CD14-positive monocyte (primary cell): ENCODE measurements at regions not wholly inside any gene's neighbourhood (a gene's known extent, or its start where the extent isn't known, plus 50 kb on each side); places are given as distances from the start of the nearest gene placed in this dataset.
"Not testable (repeated sequence)": the region's sequence is repeated elsewhere in the genome, so short reads cannot be mapped to it uniquely, and the experiment has no call there.

Experiments used
- DNase-seq, 3 donors: peaks; one replicate each; pipeline ENCODE4 v3.0.0-alpha.2; 2011 to 2022
- H2AFZ ChIP-seq: 2 replicates; pipeline ENCODE4 v1.6.0; 2012; ENCODE audit warnings: mild to moderate bottlenecking, low read depth, low read length, inconsistent platforms; ENCODE audit not compliant: insufficient read depth, poor library complexity, severe bottlenecking
- H3K27ac ChIP-seq, 2 donors: 1 replicate in 1 of 2; 2 replicates in 1 of 2; pipeline ENCODE4 v1.5.1; 2012 to 2013; ENCODE audit warnings: low read length in 2 of 2, control low read depth in 1 of 2, inconsistent platforms in 1 of 2, low read depth in 1 of 2, mild to moderate bottlenecking in 1 of 2
- H3K27me3 ChIP-seq, 2 donors: one replicate each; pipeline versions ENCODE4 v1.6.0 to v1.6.1; 2011 to 2013; ENCODE audit warnings: low read length in 2 of 2; ENCODE audit not compliant: control insufficient read depth in 2 of 2, insufficient read depth in 2 of 2
- H3K36me3 ChIP-seq, 2 donors: replicated peaks in 1 of 2; 1 replicate in 1 of 2; 2 replicates in 1 of 2; pipeline versions ENCODE4 v1.5.1 to v1.6.1; 2012 to 2013; ENCODE audit warnings: low read length in 2 of 2, control low read depth in 1 of 2, inconsistent platforms in 1 of 2, mild to moderate bottlenecking in 1 of 2; ENCODE audit not compliant: insufficient read depth in 2 of 2, control insufficient read depth in 1 of 2
- H3K4me1 ChIP-seq, 2 donors: 1 replicate in 1 of 2; 2 replicates in 1 of 2; pipeline versions ENCODE4 v1.5.1 to v1.6.1; 2012 to 2013; ENCODE audit warnings: low read length in 2 of 2, control low read depth in 1 of 2, inconsistent platforms in 1 of 2, mild to moderate bottlenecking in 1 of 2, moderate library complexity in 1 of 2; ENCODE audit not compliant: insufficient read depth in 2 of 2, control insufficient read depth in 1 of 2
- H3K4me2 ChIP-seq: replicated peaks from 2 replicates; pipeline ENCODE3; 2012; ENCODE audit warnings: low read length, moderate library complexity, mild to moderate bottlenecking; ENCODE audit not compliant: poor library complexity, severe bottlenecking; ENCODE audit errors: extremely low read depth
- H3K4me3 ChIP-seq, 3 experiments: fragments of 200-600 bp in 1 of 3; sonication (generic) in 1 of 3; replicated peaks in 1 of 3; 1 replicate in 2 of 3; 2 replicates in 1 of 3; pipeline ENCODE4 v1.5.1; 2011 to 2013; ENCODE audit warnings: low read length in 3 of 3, mild to moderate bottlenecking in 3 of 3, control low read depth in 2 of 3, low read depth in 2 of 3, inconsistent platforms in 1 of 3, moderate library complexity in 1 of 3
- H3K79me2 ChIP-seq: 2 replicates; pipeline ENCODE4 v1.6.0; 2012; ENCODE audit warnings: mild to moderate bottlenecking, control low read depth, inconsistent platforms, low read length, moderate library complexity; ENCODE audit not compliant: insufficient read depth
- H3K9ac ChIP-seq: 2 replicates; pipeline ENCODE4 v1.6.0; 2017; ENCODE audit warnings: low read length, mild to moderate bottlenecking; ENCODE audit not compliant: insufficient read depth, poor library complexity, severe bottlenecking
- H3K9me3 ChIP-seq, 2 donors: replicated peaks in 1 of 2; 1 replicate in 1 of 2; 2 replicates in 1 of 2; pipeline versions ENCODE4 v1.5.1 to v1.6.1; 2012 to 2013; ENCODE audit warnings: low read length in 2 of 2, control low read depth in 1 of 2; ENCODE audit not compliant: control insufficient read depth in 1 of 2, insufficient read depth in 1 of 2
- H4K20me1 ChIP-seq: 2 replicates; pipeline ENCODE4 v1.6.0; 2012; ENCODE audit warnings: mild to moderate bottlenecking, low read length, control low read depth, moderate library complexity; ENCODE audit not compliant: insufficient read depth
- H3K27ac Mint-ChIP-seq, 7 donors: one replicate each; pipeline ENCODE4 v1.8.0; 2020; ENCODE audit warnings: mild to moderate bottlenecking in 7 of 7, mixed read lengths in 7 of 7, moderate library complexity in 6 of 7, inconsistent platforms in 2 of 7
- H3K27me3 Mint-ChIP-seq, 3 donors: one replicate each; pipeline ENCODE4 v1.8.0; 2021 to 2022; ENCODE audit warnings: low read depth in 3 of 3, mild to moderate bottlenecking in 3 of 3, mixed read lengths in 3 of 3, moderate library complexity in 3 of 3, inconsistent platforms in 1 of 3
- H3K36me3 Mint-ChIP-seq, 2 donors: one replicate each; pipeline ENCODE4 v1.8.0; 2020; ENCODE audit warnings: mixed read lengths in 2 of 2, inconsistent platforms in 1 of 2, mild to moderate bottlenecking in 1 of 2
- H3K4me1 Mint-ChIP-seq: one replicate; pipeline ENCODE4 v1.8.0; 2020; ENCODE audit warnings: mild to moderate bottlenecking, mixed read lengths
- H3K4me3 Mint-ChIP-seq, 2 donors: one replicate each; pipeline ENCODE4 v1.8.0; 2020; ENCODE audit warnings: mild to moderate bottlenecking in 2 of 2, mixed read lengths in 2 of 2, moderate library complexity in 1 of 2
- H3K9me3 Mint-ChIP-seq, 7 donors: one replicate each; pipeline ENCODE4 v1.8.0; 2020 to 2022; ENCODE audit warnings: mixed read lengths in 7 of 7, mild to moderate bottlenecking in 6 of 7, moderate library complexity in 6 of 7, inconsistent platforms in 2 of 7
- CTCF ChIP-seq: fragments of 200-600 bp; IDR thresholded peaks from one replicate; pipeline ENCODE4 v1.8.0; 2022; ENCODE audit warnings: antibody characterized with exemption, mild to moderate bottlenecking
- WGBS: methylation state at CpG from one replicate; pipeline ENCODE4 v1.1.5; 2013; ENCODE audit warnings: missing lambda C conversion rate; ENCODE audit not compliant: insufficient coverage; 5-methylcytosine and 5-hydroxymethylcytosine counted together
- intact Hi-C, 2 donors: fragments of 100-400 bp; cut with micrococcal nuclease; formaldehyde crosslinking; loops; one replicate each; pipeline versions ENCODE4 v1.15.0 to v1.15.1; 2023

GRCh38 chr9:135410421-135410820, 69.2 kb upstream of the PPP1R26 start:
- no peaks in the 10 kb centered on the region for H3K27me3 ChIP-seq
- H3K27ac ChIP-seq = no peak overlapping the region

DNA sequence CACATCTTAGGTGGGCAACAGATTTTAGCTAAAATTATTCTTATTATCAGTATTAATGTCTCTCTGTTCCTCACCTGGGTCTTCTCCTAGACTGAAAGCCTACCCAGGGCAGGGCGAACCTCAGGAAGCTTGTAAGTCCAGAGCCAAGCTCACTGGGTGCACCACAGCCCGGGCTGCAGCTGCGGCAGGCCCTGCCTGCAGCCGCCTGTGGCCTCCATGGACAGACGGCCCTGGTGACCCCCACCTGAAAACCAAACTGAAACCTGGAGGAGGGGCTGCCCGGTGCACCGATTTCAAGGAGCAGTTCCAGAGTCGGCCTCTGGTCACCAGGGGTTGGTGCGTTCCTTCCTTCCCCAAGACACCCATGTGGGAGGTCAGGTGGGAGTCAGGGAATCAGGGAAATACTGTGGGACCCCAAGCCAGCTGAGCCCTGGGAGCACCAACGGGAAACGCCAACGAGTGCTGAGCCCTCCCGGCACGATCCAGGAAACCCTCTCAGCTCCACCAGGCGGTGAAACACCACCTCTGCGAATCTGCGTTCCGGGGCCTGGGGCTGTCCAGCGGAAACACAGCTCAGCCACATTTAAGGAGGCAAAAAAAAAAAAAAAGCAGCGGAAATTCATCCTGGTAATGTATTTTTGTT, 68.6 kb upstream of the PPP1R26 start:
- no peaks in the 10 kb centered on the region for H3K79me2 ChIP-seq
- H2AFZ ChIP-seq = no peak overlapping the region
- no peaks in the 10 kb centered on the region for H3K4me1 Mint-ChIP-seq
- WGBS = 92% methylated on average over 6 of the region's 20 CpGs
- DNase-seq = no peak
- H3K9me3 Mint-ChIP-seq = peaks cover 0 to 5% (median 0%) of the 10 kb centered on the region in 7 donors
- H3K9me3 ChIP-seq = no peaks in the 10 kb centered on the region
- H3K4me1 ChIP-seq = peaks cover 0 to 5% of the 10 kb centered on the region in 2 donors
- H3K36me3 Mint-ChIP-seq = no peaks in the 10 kb centered on the region
- no peaks in the 10 kb centered on the region for H3K36me3 ChIP-seq
- no peak for TF ChIP-seq CTCF
- no peak overlapping the region for H3K4me3 Mint-ChIP-seq
- H3K9ac ChIP-seq = no peak overlapping the region
- intact Hi-C loops = loop anchor here (5.0 kb wide), 2 partner anchors 709 to 714 kb away; no protein-coding TSS in a partner anchor
- H3K27me3 Mint-ChIP-seq = peaks cover 5 to 59% (median 13%) of the 10 kb centered on the region in 3 donors
- no peaks in the 10 kb centered on the region for H3K27me3 ChIP-seq
- H3K4me2 ChIP-seq = no peak overlapping the region
- no peaks in the 10 kb centered on the region for H4K20me1 ChIP-seq
- no peak overlapping the region for H3K27ac ChIP-seq
- H3K27ac Mint-ChIP-seq = no peak overlapping the region
- H3K4me3 ChIP-seq = no peak overlapping the region

More at GRCh38 chr9:135410421-135410820, 69.2 kb upstream of the PPP1R26 start:
- TF ChIP-seq CTCF = no peak
- DNase-seq = no peak
- Histone ChIP-seq H4K20me1 (no peaks in the 10 kb centered on the region), H3K4me3 (no peak overlapping the region), H3K9ac (no peak overlapping the region), H3K4me1 (peaks cover 0 to 5% of the 10 kb centered on the region in 2 donors), H3K9me3 (no peaks in the 10 kb centered on the region), H3K79me2 (no peaks in the 10 kb centered on the region), H2AFZ (no peak overlapping the region), H3K36me3 (no peaks in the 10 kb centered on the region), H3K4me2 (no peak overlapping the region)
- Mint-ChIP-seq H3K27me3 (peaks cover 5 to 59% (median 13%) of the 10 kb centered on the region in 3 donors), H3K36me3 (no peaks in the 10 kb centered on the region), H3K4me1 (no peaks in the 10 kb centered on the region), H3K4me3 (no peak overlapping the region), H3K27ac (peak overlapping the region in 1 of 7 donors; percentile 13), H3K9me3 (peaks cover 0 to 5% (median 0%) of the 10 kb centered on the region in 7 donors)
- intact Hi-C loops = loop anchor here (5.0 kb wide), 2 partner anchors 708 to 713 kb away; no protein-coding TSS in a partner anchor
- WGBS = no CpG with 5 or more reads among the region's 7 CpGs

DNA sequence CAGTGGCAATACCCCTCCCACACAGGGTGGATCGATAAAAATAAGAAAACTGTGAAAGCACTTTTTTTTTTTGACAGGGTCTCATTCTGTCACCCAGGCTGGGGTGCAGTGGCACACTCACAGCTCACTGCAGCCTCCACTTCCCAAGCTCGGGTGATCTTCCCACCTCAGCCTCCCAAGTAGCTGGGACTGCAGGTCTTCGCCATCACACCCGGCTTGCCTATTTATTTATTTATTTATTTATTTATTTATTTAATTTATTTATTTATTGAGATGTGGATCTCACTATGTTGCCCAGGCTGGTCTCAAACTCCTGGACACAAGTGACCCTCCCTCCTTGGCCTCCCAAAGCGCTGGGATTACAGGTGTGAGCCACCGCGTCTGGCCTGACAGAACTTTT, 68.0 kb upstream of the PPP1R26 start:
- not testable (repeated sequence) for H3K27me3 ChIP-seq, H3K27ac Mint-ChIP-seq, H3K4me1 ChIP-seq, H3K9me3 Mint-ChIP-seq, H3K9ac ChIP-seq, DNase-seq, H3K9me3 ChIP-seq, H4K20me1 ChIP-seq, H3K4me3 Mint-ChIP-seq, H3K79me2 ChIP-seq, H3K4me2 ChIP-seq, H3K4me1 Mint-ChIP-seq, H3K36me3 ChIP-seq, H2AFZ ChIP-seq, H3K36me3 Mint-ChIP-seq, H3K27ac ChIP-seq, H3K4me3 ChIP-seq
- 100% methylated on average over 1 of the region's 7 CpGs for WGBS
- intact Hi-C loops = loop anchor here (5.0 kb wide), 2 partner anchors 709 to 714 kb away; no protein-coding TSS in a partner anchor
- peaks cover 5 to 58% (median 13%) of the 10 kb centered on the region in 3 donors for H3K27me3 Mint-ChIP-seq
